Stimulated activated CD8-positive, alpha-beta memory T cell treated with anti-CD3 and anti-CD28 coated beads, Interleukin-2, amount 100 ng/mL, for 48 hours (primary cell): ENCODE measurements at regions not wholly inside any gene's neighbourhood (a gene's known extent, or its start where the extent isn't known, plus 50 kb on each side); places are given as distances from the start of the nearest gene placed in this dataset.

Experiments
- DNase-seq, 2 donors: peaks; one replicate each; pipeline ENCODE4 v3.0.0-alpha.2; 2020; ENCODE audit warnings: low read depth in 2 of 2

DNA sequence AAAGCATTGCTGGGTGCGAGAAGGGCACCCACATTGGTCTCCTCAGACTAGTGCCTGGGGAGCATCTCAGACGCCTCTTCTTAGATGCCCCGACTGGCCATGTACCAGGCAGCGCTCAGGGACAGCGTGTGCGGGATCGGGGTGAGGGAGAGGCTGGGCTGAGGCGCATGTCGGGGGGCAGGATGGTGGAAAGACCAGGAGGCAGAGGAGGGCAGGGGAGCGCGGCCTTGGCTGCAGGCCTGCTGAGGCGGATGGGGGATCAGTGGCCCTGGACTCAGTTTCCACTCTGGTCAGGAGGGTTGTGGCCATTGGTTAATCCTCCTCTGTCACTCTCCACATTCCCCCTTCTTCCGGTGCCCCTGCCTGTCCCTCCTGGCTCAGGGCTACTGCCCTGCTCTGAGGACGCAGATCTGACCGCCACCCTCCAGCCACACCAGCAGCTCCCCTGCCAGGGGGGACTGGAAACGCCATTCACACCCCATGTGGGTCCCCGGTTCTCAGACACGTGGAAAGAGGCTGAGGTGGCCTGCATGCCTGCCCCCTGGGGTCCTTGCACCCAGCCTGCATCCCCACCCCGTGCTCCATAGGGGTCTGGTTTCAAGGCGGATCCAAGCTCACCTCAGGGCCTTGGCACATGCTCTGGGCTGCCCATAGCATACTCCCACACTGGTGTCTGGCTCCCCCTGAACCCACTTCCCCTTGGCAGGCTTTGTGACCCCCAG, 105.9 kb downstream of the CPZ start:
- no peak for DNase-seq

DNA sequence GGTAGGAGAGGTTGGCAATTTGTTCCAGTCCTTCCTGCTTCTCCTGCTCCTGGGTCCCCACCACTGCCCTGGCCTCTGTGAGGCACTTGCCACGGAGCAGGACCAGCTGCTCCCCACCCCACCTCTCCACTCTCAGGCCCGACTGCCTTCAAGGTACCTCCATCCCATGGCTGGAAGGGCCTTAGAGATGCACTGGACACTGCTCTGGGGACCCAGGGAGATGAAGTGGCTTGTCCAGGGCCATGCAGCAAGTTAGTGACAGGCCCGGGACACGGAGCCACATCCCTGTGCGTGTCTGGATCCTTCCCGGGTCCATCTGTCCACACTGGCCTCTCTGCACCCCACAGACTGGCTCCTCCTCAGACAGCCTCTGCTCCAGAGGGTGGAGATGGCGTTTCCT, 105.3 kb downstream of the CPZ start:
- DNase-seq, result no peak

DNA sequence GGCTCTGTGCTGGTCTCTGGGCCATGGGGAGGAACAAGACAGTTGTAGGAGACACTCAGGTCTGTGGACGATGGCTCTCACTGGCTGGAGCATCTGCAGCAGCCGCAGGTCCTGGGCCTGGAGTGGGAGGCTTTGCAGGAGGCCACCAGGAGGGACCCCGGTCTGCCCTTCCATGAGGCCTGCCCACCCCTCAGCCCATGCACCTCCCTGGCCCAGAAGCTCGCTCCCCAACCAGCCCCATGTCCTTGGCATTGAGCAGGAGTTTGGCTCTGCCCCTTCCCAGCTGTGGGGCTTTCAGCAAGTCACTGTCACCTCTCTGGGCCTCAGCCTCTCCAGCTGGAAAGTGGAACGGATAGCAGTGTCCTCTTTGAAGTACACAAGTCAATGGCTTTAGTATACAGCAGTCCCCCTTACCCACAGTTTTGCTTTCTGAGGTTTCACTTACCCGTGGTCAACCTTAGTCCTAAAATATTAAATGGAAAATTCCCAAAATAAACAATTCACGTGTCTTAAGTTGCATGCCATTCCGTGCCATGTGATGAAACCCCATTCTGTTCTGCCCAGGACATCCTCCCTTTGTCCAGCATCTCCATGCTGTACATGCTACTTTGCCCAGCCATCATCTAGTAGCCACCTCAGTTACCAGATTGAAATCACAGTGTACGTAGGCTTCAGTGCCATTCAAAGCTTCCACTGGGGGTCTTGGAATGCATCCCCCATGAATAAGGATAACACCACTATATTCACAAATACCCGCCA, 104.0 kb downstream of the CPZ start:
- DNase-seq, result no peak

DNA sequence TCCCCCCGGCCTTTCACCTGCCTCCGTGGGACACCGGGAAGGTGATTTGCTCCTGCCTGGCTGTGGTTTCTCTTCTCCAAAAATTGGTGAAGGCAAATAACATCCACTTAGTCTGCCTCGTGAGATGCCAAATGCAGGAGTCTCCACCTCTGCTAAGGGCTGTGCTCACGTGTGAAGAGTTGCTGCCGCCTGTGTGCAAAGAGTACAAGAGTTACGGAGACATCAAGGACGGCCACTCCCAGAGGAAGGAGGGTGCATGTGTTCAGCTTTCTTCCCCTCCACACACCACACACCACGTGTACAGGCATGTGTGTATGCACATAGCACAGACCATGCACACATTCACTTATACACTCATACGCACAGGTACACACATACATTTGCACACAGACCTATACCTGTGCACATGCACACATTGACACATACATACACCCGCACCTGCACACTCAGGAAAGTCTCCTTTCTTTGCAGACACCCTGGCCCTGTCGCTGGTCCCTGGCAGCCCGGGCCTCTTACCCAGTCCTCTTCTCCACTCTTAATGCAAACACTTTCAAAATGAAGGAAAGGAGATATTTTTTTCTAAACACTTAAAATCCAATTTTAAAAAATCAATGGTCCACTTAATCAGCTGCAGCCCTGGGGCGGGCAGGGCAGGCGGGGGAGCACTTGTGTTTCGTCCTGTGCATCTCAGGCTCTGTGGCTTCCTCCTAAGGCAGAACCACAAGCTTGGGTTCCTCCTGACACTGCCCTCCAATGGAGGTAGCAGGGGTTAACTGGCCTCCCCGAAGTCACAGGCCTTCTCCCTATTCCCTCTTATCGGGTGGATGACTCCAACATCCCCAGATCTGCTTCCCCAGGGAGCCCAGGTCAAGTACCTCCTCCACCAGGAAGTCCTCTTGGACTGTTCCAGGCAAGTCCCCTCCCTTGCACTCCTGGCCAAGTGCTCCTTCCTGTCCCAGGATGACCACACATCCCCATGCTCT, 103.0 kb downstream of the CPZ start:
- DNase-seq, result no peak

DNA sequence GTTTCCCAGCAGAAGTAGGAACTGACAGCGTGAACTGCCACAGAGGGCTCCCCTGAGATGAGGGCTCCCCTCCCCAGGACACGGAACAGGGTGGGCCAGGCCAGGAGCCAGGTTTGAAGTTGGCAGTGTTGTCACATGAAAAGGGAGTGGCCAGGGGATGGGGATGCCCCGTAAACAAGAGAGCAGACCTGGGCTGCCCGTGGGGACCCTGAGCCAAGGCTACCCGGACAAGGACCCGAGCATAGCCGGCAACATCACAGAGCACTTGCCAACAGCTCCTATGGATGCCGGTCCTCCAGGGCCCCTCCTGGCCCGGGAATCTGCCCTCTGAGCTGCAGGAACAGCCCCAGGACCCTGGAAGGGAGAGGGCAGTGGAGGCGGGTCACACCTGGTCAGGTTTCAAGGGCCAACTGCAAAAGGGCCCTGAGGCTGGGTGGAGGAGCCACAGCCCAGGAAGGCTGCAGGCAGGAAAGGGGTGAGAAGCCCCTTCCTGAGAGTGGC, 102.1 kb downstream of the CPZ start:
- DNase-seq, result no peak

DNA sequence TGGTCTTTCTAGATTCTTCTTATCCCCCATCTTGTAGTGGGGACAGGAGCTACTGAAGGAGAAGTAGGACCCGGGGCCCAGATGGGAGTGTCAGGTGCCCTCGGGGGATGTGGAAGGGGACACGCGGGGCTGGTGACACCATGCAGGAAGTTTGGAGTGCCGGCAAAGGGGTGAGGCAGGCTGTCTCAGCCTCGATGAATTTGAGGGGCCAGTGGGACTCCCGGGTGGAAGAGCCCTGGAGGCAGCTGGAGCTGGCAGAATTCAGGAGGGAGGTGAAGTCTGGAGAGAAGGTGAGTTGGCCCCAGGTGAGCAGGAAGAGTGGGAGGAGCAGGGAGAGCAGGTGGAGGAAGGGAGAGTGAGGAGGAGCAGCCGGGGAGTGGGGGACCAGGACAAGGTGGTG, 101.7 kb downstream of the CPZ start:
- DNase-seq, result no peak

DNA sequence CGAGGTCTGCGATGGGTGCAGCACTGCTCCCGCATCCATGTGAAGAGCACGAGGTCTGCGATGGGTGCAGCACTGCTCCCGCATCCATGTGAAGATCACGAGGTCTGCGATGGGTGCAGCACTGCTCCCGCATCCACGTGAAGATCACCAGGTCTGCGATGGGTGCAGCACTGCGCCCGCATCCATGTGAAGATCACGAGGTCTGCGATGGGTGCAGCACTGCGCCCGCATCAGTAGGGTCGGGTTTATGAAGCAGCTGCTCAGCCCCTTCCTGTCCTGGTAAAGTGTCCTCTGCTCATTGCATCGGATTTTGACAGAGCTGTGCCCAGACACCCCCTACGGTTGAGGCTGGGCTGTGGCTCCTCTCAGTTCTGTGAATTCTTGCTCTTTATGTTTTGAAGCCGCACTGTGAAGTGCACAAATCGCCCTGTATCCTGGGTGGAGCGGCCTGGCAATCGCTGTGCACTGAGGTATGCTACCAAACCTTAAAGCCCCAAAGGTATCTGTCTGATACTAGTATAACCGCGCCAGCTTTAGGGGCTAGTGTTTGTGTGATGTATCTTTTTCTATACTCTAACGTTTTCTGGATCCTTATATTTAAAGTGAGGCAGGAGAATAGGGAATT, 98.7 kb downstream of the CPZ start:
- no peak for DNase-seq

DNA sequence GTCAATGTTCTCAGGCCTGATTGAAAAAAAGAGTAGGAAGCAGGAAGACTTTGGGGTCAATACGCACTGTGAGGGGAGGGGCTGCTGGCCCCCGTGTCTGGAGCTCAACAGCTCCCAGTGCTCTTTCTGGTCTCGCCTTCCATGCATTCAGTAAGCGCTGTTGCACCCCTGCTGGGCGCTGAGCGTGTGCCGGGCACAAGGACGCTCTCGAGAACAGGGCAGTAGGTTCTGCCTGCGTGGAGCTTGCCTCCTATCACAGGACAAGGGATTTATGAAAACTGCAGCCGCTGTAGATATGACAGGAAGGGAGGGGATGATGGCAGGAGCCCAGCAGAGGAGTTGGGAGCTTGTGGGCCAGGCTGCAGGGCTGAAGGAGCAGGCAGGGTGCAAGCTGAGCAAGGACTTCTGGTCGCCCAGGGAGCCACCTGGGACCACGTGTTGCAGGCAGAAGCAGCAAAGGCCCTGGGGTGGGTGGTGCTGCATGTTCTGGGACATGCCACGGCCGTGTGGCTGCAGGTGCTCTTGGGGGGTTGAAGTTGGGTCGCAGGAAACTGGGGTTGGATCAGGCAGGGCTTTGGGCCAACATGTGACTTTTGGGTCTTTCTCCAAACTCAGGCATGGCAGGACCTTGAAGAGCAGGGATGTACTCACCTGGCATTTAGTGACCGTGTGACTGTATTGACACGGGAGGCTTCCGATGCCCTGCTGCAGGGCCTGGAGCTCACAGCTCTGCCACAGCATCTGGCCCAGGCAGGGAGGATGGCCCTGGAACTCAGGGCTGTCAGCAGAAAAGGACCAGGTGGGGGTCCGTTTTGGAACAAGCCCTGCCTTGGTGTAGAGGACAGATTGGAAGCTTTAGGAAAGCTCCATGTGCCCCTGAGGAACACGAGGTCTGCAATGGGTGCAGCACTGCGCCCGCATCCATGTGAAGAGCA, 97.9 kb downstream of the CPZ start:
- DNase-seq, result no peak

DNA sequence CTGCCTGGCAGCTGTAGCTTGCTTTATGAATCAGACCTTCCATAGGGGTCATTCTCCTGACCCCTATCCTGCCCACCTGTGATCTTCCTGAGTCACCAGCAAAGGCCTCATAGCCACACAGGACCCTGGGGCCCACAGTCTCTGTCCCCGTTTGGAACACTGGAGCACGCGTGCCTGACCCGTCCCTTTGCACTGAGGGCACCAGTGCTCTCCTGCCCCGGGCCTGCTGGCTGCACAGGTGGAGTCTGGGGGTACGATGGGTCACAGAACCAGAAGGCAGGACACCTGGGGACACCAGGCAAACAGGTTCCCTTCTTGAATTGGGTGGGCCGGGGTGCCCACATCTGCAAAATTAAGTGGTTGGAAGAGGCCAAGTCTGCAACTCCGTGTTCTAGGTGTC, 97.2 kb downstream of the CPZ start:
- no peak for DNase-seq

DNA sequence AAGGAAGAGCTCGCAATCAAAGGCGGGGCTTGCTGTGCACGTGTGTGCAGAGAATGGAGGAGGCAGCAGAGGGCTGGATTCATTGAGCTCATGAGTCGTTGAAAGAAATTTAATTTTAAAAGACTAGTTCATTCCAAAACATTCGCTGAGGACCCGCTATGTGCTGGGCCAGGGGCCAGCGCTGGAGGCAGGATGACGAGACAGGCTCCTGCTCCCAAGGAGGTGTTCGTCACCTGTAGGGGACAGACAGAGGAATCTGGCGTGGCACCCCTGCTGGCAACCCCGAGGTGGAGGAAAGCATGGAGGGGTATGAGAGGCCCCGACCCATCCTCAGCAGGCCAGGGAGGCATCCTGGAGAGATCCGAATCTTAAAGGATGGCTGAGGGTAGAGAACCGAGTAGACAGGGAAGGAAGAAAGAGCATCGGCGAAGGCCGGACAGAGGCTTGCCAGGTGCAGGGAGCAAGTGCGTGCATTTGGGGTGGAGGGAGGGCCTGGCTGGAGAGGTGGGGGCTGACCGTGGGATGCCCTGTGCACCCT, 96.4 kb downstream of the CPZ start:
- DNase-seq, result no peak

DNA sequence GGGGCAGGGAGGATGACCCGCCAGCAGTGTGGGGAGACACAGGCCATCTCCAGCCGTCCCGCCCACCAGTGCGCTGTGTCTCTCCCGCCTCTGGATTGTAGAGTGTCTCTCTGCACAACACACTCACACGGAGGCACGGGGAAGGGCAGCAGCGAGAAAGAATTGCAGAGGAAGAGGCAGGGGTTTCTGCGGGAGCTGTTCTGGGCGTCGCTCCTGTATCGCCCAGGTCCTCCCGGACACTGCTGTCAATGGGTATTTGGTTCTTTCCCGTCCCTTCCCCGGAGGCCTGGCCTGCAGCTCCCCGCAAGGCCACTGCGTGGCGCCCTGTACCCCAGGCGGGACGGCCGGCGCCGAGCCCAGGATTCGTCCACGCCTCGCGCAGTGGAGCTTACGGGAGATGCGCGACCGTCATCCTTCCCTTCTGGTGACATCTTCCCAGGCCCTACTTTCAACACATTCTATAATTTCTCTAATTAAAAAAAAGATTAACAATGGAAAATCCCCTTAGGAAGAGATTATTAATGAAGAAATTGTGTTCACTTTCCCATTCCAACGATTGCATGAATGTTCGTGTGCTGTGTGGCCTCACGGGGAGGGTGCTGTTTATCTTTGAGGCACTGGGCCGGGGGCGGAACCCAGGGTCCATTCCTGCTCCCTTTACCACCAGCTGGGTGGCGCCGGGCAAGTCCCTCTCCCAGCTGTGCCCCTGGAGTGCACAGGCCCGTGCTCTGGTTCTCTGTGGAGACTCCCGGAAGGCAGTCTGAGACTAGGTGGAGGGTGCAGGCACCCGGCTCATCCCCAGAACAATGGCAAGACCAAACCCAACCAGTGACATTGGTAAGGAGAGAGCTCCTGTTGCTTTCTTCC, 95.7 kb downstream of the CPZ start:
- peak in 1 of 2 donors; percentile 5 for DNase-seq

DNA sequence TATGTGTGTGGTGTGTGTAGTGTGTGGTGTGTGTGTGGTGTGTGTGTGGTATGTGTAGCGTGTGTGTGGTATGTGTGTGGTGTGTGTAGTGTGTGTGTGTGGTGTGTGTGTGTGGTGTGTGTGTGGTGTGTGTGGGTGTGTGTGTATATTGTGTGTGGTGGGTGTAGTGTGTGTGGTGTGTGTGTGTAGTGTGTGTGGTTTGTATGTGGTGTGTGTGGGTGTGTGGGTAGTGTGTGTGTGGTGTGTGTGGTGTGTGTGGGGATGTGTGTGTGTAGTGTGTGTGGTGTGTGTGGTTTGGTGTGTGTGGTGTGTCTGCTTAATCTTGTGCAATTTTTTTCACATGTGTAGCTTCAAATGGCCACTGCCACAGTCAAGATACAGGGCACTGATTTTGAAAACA, 94.5 kb downstream of the CPZ start:
- no peak for DNase-seq

DNA sequence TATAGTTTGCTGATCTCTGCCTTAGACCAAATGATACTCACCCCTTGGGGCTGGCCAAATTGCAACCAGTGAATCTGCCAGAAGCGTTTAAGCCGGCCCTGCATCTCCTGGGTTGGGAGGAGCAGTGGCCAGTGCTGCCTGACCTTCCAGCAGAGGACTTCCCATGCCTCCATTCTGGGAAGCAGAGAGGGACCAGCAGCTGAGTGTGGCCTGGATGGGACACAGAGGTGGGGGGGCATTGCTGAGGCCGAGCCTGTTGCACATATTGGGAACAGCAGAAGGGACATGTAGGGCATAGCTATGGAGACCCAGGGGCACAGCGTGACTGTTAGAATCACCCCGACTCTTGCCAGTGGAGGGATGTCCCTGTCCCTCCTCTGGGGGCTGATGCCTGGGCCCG, 93.3 kb downstream of the CPZ start:
- DNase-seq, result no peak

DNA sequence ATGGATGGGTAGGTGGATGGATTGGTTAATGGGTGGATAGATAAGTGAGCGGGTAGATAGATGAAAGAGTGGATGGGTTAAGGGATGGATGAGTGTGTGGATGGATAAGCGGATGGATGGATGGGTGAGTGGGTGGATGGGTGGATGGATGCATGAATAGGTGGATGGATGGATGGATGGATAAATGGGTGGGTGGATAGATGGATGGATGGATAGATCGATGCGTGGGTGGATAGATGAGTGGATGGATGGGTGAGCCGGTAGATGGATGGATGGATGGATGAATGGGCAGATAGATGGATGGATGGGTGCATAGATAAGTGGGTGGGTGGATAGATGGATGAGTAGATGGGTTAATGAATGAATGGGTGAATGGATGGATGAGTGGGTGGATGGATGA, 90.9 kb downstream of the CPZ start:
- DNase-seq, result no peak

DNA sequence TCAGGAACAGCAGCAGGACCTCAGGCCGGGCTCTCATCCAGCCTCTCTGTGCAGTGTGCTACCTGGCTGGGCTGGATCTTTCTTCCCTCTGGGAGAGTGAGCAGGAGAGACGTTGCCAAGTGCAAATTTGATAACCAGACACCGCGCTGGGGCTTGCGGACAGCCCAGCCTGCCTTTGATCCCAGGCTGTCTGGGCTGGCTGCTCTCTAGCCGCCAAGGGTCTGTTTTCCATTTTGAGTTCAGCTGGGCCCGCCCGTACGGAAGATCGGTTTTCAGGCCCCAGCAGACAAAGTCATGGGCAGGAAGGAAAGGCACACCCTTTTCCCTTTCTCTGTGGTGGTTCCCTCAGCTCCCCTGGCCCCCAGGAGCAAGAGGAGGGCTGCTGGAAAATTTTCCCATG, 90.2 kb downstream of the CPZ start:
- no peak for DNase-seq

DNA sequence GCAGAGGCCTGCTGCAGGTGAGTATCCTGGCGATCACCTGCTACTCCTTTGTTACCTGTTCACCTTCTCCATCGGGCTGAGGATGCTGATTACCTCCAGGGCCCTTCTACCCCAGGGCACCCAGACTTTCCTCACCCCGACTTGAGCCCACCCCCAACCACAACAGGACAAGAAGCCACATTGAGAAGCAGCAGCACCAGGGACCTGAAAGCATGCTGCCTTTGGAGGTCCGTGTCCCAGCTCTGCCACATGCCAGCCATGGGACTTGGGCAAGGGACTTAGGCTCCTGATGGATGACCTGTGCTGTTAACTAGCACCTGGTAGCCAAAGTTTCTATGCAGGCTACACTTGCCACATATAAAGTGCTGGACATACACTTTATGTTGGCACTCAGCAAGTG, 89.7 kb downstream of the CPZ start:
- DNase-seq, result no peak

DNA sequence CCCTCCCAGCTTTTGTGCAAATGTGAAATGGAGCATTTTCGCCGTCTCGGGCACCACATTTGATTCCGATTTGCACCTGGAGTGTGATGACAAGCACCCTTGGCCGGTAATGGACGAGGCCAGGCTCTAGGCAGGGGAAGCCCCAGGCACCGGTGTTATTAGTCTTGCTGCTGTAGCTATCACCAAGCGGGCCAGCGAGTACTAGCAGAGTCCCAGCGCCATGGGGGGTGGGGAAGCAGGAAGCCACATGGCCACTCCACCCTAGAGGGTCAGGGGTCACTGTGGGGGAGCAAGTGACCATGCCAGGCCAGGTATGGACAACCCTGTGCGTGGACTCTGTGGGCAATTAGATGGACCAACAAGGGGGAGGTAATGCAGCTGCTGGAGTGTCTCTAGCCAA, 88.8 kb downstream of the CPZ start:
- no peak for DNase-seq

DNA sequence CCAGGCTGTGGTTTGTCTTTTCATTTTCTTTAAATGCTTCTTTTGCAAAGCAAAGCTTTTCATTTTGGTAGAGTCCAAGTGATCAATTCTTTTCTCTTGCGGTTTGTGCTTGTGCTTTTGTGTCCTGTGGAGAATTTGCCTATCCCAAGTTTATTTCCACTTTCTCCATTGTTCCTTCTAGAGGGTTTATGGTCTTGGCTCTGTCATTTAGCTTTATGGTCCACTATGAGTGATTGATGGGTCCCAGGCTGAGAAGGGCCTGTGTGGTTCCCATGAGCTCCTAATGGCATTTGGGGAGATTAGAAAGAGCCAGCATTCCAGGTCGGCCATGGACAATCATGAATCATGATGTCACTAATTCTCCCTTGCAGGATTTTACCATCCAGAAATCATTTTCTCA, 86.5 kb downstream of the CPZ start:
- DNase-seq, result no peak

DNA sequence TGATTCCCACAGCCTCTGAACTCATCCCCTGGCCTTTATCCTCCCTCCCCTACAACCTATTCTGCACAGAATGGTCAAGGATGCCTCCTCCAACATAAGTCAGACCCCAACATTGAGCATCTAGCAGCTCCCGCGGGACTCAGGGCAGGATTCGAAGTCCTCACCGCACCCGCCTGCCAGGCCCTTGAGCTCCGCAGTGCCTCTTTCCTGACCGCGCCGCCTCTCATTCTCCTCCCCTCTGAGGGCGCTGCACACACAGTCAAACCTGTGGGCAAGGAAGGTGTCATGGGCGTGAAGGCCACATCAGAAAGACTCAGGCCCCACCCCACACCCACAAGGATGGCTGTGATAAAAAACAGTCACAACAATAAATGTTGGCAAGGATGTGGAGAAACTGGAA, 84.1 kb downstream of the CPZ start:
- no peak for DNase-seq
